Endometrial microvascular endothelial cells (primary cell): ENCODE measurements at regions not wholly inside any gene's neighbourhood (a gene's known extent, or its start where the extent isn't known, plus 50 kb on each side); places are given as distances from the start of the nearest gene placed in this dataset.

Source experiments
- in situ Hi-C: cut with HindIII; loops from 2 replicates; pipeline ENCODE4 v1.10.0; 2017; ENCODE audit warnings: low sequenced_read_pairs, low pct_unique_long_range_greater_than_20kb; ENCODE audit errors: inconsistent ontology term

DNA sequence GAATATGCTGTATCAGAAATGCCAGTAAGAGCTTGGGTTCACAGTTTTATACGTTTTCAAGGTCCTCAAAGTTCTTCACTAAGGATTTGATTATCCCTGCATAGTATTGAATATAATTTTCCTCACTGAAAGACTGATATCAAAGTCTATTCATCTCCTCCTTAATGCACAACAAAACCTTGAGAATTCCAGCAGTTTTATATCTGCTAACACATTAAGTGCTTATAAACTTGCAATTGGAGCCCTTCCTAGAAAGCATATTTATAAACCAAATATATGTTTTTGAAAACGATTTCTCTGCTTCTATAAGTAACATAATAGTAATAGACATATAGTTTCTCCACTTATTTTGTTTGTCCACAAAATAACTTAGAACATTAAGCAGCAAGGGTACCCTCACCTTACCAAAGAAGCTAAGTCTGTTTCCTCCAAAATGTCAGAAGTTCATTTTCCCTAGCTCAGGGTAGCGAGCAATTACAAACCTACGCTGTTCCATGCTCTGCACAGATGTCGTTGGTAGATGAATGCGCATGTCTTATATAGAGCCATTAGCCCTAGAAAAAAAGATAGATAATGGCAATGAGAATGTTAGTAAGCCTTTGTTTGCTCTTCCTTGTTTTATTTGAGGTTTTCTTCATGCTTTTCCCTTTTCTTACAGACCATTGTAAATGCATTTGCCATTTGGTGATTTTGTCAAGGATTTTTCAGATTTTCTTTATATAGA, 213.2 kb downstream of the RBM43 start:
- in situ Hi-C loops: no loop called here

DNA sequence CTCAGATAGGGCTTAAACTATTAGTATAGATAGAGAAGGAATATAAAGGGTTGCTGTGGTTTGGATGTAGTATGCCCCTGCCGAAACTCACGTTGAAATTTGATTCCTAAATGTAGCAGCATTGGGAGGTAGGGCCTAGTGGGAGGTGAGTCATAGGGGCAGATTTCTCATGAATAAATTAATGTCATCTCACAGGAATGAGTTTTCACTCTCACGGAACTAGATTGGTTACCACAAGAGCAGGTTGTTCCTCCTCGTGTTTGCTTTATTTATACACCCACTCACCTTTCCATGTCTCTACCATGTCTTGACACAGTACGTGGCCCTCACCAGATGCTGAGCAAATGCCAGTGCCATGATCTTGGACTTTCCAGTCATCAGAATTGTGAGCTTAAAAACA, 218.2 kb downstream of the RBM43 start:
- in situ Hi-C loops: no loop called here

DNA sequence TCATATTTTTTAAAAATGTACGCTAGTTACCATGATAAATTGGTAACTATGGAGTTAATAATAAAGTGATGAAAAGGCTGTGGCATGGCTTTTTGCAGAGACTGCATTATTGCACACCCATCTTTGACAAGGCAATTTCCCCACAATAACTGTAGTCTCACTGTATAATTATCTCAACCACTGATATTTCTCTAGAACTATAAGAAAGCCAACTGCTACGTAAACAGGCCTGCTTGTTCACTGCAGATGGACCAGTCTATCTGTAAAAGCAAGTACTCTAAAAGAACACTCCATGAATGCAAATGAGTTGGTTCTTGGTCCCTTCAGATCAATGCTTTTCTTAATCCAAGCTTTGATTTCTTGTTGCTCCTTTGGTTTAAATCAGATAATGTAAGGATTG, 218.7 kb downstream of the RBM43 start:
- in situ Hi-C loops: no loop called here

DNA sequence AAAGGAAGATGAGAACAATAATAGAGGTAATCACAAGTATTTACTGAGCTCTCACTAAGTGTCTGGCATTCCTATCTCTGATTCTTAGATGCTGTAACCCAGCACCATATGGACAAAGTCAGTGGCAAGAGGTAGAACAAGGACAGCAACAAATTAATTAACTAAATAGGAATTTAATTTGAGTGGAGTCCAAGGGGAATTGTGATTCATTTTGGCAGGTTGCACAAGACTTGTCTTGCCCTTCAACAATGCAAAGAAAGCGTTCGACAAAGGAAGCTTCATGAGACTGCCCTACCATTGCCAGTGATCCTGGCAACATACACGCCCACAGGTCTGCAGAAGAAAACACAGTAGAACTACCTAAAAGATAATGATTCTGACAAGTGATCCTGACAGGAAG, 221.6 kb downstream of the RBM43 start:
- in situ Hi-C loops: no loop called here

DNA sequence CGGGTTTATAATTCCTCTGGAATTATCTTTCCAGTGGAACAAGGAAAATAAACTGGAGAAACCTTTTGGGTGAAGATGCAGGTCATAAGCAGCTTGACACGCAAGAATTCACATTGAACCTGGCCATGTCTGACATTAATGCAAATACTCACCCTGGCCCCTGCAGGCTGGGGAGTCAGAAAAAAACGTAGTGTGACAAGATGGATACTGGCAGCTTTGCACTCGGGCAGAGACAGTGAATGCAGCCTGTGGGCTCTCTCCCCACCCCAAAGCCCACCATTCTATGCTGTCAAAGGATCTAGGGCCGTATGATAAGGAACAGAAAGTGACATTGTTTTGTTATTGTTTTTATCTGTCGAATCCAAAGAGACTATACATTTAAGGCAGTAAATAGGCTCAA, 223.1 kb downstream of the RBM43 start:
- in situ Hi-C loops: no loop called here

DNA sequence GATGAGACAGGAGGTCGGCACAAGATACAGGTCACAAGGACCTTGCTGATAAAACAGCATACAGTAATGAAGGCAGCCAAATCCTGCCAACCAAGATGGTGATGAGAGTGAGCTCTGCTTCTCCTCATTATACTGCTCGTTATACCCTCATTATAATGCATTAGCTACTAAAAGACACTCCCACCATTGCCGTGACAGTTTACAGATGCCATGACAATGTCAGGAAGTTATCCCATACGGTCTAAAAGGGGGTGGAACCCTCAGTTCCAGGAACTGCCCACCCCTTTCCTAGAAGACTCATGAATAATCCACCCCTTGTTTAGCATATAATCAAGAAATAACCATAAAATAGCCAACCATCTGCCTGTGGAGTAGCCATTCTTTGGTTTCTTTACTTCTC, 224.2 kb downstream of the RBM43 start:
- in situ Hi-C loops: no loop called here

DNA sequence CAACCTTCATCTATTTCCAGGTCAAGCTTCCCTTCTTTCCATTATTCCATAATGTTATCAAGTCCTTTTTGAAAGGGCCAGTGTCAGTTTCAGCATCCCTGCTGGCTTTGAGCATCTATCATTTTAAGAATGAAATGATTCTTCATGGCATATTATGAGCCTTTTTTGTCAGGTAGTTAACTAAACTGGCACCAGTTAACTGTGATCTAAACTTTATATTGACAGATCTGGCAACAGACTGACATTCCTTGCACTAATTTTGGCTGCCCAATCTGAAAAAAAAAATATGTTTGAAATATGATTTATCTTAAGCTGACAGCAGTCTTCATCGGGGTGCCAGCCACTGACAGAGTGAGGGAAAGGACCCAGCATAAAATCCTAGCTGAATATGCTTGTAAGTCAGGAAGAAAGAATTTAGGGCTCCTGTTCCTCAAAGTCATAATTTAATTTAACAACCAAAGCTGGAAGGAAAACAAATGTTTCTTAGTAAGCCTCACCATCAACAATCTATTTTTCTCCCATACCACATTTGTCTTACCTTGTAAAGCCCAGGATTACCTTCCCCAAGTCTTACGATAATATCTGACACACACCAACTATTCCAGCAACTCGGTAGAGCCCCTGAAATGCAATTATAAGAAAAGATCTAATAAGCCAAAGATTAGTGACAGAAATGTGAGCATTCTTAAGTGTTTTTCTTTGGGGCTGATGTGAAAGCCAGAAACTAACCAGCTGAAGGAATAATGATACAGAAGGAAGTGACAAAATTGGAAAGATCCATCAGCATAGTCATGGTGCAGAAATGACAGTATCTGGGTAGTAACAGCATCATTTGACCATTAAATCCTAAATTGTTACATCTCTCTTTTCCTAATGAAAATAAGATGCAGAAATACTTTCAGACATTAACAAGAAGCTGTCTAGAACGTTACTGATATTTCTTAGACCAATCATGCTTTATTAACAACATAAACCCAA, 228.1 kb downstream of the RBM43 start:
- in situ Hi-C loops: no loop called here

DNA sequence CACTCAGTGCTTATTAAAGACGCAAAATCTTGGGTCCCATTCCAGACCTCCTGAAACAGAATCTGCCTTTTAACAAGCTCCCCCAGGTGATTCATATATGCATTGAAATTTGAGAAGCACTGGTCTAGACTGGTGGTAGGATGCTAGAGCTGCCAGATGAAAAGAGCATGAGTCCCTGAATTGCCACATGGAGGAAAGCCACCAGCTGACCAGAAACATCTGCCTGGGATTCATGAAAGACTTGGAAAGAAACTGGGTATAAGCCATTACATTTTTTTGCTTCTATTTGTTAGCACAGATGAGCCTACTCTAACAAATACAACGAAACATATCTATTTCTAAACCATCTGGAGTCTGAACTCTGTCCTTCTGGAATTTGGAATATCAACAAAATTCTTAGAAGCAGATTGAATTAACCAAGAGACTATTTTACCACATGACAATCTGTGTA, 228.9 kb downstream of the RBM43 start:
- in situ Hi-C loops: no loop called here

DNA sequence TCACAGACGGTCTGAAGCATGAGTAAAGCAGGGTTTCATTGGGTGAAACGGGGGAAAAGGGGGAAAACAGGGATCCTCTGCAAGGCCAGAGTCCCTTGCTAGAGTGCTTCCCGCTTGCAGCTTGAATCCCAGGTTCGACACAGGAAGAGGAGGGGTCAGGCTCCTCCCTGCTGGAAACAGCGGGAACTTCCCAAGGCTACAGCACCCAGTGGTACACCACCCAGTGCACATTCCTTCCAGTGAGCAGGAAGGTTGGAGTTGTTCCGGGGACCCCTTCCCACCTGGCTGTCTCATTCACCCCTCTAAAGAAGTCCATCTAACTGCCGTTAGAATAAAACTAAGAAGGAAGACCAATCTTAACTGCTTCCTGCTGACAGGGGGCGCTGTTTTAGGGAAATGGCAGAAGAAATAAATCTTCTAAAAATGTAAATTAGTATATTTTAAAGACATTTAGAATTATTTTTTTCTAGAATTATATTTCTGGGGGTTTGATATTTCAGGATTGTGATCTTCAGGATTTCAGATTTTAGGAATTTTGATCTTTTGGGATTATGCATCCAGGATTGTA, 230.9 kb downstream of the RBM43 start:
- in situ Hi-C loops: no loop called here

DNA sequence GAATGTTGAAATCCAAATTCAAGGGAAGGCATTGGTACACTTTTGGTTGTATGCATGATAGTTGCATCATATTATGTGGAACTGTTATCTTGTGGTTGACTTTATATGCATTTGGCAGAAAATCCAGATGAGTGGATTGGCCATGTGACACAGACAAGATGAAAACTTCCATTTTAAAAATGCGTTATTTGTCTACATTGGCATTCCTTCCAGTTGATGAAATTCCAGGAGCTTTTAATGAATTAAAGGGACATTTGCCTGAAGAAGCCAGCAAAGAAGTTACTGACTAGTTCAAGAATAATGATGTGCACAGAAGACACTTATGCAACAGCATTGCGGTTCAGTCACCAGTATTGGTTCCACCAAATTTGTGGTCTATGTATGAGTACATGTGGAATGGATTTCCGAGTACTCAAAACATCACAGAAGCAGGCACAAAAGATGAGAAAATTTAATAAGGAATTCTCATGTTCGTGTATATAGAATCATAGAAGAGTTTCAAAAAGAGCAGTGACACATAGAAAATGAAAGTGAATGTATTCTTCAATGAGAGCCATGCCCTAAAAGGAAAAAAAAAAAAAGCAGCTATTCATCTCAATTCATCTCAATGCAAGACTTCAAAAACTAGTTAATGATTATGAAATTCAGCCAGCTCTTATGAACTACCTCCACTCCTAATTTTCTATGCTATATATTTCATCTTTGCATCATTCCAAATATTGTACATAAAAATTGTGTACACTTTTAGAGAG, 232.1 kb downstream of the RBM43 start:
- in situ Hi-C loops: no loop called here

DNA sequence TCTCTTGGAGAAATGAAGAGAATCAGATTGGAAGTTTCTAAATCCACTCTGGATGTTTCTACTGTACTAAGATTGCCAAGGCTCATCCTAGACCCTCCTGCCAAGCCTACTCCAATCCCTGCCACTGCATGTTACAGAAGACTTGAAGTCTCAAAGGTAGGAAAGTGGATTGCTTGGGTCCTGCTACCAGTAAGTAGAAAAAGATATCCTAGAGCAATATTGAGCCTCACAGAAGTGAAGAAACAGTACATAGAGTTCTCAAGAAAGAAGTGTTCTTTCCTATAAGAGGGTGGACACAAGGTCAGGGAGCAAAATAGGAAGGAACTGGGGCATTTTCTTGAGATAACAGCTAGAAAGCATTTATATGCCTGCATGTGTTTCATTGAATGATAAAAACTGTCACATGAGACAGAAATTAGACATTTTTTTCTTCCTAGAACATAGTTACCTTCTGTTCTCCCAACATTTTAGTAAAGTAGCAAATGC, 232.9 kb downstream of the RBM43 start:
- in situ Hi-C loops: no loop called here

DNA sequence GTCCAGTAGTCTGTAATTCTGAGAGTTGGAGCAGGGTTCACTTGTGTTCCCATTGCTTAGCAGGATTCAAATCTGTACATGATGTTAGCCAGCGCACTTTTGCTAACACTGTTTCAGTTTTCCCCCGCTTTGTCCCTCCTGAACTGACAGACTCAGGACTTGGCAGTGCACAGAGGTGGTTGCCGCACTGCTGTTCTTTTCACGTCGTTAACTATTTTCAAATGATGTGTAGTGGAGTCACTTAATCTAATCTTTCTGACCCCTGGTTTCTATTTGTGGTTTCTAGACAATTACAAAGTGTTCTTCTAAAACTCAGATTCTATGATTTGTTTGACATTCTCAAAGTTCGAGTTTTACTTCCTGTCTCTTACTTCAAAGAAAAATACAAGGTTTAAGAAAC, 234.5 kb downstream of the RBM43 start:
- in situ Hi-C loops: no loop called here

DNA sequence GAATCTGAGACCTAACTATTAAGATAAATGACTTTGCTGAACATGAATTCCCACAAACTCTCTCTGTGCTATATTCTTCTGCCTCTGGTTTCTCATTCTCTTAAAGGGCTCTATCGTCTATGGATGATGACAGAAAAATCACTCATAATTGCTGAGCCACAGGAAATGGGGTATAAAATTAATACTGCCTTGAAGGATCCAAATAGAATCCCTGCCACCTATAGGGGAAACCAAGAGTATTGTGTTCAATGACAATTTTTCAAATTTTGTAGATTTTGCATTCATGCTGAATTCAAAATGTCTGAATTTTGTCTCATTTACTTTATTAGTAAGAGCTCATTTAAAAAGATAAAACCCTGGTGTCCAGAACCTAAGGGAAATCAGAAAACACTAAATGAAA, 235.8 kb downstream of the RBM43 start:
- in situ Hi-C loops: no loop called here

DNA sequence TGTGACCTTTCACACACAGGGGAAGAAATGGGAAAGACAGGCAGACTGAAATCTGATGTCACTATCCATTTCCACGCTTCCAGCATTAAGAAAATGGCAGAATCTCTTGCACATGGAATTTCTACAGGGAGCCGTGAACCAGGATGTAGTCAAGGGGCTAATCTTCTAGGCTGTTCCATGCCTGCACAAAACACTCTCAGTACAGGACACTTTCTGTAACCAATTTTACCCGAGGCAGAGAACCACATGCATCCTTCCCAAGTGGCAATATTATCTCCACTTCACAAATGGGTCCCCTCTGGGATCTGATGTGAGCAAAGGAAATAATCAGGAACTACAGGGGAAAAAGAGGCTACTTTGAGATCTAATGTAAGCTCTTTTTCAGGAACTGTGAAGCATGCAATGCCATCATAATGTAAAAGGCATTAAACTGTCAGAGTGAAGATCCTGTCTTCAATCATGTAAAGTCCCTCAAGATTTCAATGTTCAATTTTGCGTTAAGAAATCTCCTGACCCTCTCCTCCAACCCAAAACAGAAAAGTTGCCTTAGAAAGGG, 236.9 kb downstream of the RBM43 start:
- in situ Hi-C loops: no loop called here

DNA sequence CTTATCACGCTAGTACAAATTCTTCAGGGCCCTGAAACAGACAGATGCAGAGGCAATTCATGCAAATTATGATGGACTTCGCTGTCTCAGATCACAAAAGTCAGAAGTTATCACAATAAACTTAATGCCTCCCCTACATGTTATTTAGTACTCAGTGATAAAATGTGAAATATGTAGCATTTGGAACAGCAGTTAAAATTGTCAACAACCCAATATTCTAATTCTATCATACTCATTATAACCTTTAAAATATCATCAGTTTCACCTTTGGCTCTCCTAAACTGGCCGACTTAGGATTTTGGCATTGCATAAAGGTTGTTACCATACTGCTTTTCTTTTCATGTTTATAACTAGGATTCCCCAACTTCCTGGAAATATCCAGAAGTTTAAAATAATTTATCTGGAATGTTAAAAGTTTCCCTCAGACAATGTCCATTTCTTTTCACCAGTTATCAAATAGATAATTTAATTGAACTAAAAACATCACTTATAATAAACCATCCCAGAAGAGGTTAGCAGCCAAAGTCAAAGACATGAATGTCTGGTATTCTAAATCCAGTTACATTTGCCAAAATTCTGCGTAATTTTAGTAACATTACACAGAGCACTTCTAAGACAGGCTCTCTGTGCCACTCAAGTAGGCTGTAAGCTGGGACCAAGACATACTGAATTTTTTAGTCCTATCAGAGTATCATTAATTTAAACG, 239.8 kb downstream of the RBM43 start:
- in situ Hi-C loops: no loop called here

DNA sequence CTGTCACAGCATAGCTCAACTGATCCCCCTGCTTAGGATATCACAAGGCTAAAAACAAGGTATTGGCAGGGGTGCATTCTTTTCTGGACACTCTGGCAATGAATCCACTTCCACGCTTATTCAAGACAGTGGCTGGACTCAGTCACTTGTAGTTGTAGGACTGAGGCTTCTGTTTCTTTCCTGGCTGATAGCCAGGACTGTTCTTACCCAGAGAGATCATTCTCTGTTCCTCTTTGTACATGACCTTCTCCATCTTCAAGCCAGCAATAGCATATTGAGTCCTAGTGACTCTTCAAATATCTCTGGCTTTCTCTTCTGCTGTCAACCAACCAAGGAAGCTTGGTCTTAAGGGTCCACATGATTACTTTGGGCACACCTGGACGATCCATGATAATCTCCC, 241.3 kb downstream of the RBM43 start:
- in situ Hi-C loops: no loop called here

DNA sequence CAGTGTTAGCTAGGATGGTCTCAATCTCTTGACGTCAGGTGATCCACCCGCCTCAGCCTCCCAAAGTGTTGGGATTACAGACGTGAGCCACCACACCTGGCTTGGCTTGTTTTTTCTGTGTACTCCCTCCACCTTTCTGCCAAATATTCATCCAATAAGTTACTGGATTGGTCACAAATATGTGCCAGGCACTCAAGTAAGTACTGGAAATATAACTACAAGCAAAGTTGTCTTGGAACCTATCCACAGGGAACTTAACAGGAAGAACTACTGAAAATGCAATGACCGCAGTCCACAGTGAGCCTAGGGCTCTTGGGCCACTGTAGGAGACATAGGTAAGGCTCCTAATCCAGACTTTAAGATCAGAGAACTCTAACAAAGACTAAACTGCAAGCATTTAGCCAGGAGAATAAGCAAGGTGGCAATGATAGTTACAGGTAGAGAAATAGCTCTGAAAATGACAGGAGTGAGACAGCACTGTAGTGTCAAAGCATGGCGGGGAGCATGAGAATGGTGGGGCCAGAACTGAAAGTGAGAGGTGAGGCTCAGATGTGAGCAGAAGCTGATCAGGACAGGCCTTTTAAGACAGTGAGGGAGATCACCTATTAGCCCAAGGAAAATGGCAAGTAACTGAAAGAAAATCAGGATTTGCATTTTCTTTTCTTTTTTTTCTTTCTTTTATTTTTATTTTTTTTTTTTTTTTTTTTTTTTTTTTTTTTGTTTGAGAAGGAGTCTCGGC, 252.1 kb downstream of the RBM43 start:
- in situ Hi-C loops: no loop called here

DNA sequence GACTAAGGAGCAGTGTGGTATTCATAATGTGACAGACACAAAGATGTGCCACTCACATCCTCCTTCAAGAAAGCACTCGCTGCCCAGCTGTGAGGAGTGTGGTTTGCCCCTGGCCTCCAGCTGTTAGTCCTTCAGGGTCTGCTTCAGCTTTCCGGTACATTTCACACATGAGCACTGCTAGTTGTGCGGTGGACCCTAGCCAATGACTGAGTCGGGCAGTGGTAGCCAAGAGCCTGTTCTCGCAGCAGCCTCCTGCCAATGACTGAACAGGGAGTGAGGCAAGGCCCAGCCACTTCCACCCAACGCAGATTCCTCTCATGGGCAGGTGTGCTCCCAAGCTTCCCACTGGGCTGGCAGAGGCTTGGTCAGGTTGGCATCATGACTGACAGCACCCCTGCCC, 254.3 kb downstream of the RBM43 start:
- in situ Hi-C loops: no loop called here
